HepG2 (cell line): ENCODE measurements at regions not wholly inside any gene's neighbourhood (a gene's known extent, or its start where the extent isn't known, plus 50 kb on each side); places are given as distances from the start of the nearest gene placed in this dataset.
A peak's percentile ranks its signal among the peaks of the same experiment; 100 is the strongest.

Experiments
- AHR ChIP-seq: IDR thresholded peaks from 2 replicates; pipeline ENCODE4 v1.6.1; 2018; ENCODE audit warnings: missing genetic modification reagents, missing compliant biosample characterization
- CCDC6 ChIP-seq: sonication (generic); formaldehyde crosslinking; IDR thresholded peaks from 2 replicates; pipeline ENCODE4 v1.8.1; 2022; ENCODE audit warnings: mild to moderate bottlenecking, missing genetic modification reagents, moderate library complexity
- DMAP1 ChIP-seq: IDR thresholded peaks from 2 replicates; pipeline ENCODE4 v1.6.1; 2016
- DPF2 ChIP-seq: sonication (generic); formaldehyde crosslinking; IDR thresholded peaks from 2 replicates; pipeline ENCODE4 v1.4.0; 2020; ENCODE audit warnings: mild to moderate bottlenecking, low read depth, missing genetic modification reagents, borderline replicate concordance
- HMGA1 ChIP-seq: sonication (generic); formaldehyde crosslinking; conservative IDR thresholded peaks from 2 replicates; pipeline ENCODE4 v1.4.0; 2020; ENCODE audit warnings: missing genetic modification reagents
- HOXD1 ChIP-seq: sonication (generic); formaldehyde crosslinking; IDR thresholded peaks from 2 replicates; pipeline ENCODE4 v1.5.0; 2020; ENCODE audit warnings: missing genetic modification reagents
- KAT8 ChIP-seq: IDR thresholded peaks from 2 replicates; pipeline ENCODE4 v1.6.1; 2016; ENCODE audit warnings: missing genetic modification reagents, missing compliant biosample characterization
- KLF16 ChIP-seq, 2 experiments: sonication (generic) in 1 of 2; formaldehyde crosslinking in 1 of 2; IDR thresholded peaks; 2 replicates each; pipeline versions ENCODE4 v1.6.1 to v1.8.0; 2016 to 2023; ENCODE audit warnings: missing genetic modification reagents in 2 of 2, missing compliant biosample characterization in 1 of 2
- KLF6 ChIP-seq: IDR thresholded peaks from 2 replicates; pipeline ENCODE4 v1.8.0; 2016; ENCODE audit warnings: missing biosample characterization, missing genetic modification reagents
- MXI1 ChIP-seq: IDR thresholded peaks from 3 replicates; pipeline ENCODE4 v1.6.1; 2012; ENCODE audit warnings: low read depth, low read length, inconsistent platforms, borderline replicate concordance
- PLRG1 ChIP-seq: fragments of 450-650 bp; conservative IDR thresholded peaks from 2 replicates; pipeline ENCODE4 v1.6.1; 2016
- RXRB ChIP-seq: IDR thresholded peaks from 2 replicates; pipeline ENCODE4 v1.6.1; 2016; ENCODE audit warnings: borderline replicate concordance, missing genetic modification reagents, missing compliant biosample characterization
- YEATS4 ChIP-seq: sonication (generic); formaldehyde crosslinking; IDR thresholded peaks from 2 replicates; pipeline ENCODE4 v1.4.0; 2020; ENCODE audit warnings: missing genetic modification reagents, borderline replicate concordance
- ZFY ChIP-seq: sonication (generic); formaldehyde crosslinking; IDR thresholded peaks from 2 replicates; pipeline ENCODE4 v1.4.0; 2020; ENCODE audit warnings: missing genetic modification reagents
- ZNF703 ChIP-seq: sonication (generic); formaldehyde crosslinking; IDR thresholded peaks from 2 replicates; pipeline ENCODE4 v1.5.1; 2020; ENCODE audit warnings: missing genetic modification reagents, mild to moderate bottlenecking, moderate library complexity, borderline replicate concordance
- ZNF782 ChIP-seq: sonication (generic); formaldehyde crosslinking; IDR thresholded peaks from 2 replicates; pipeline ENCODE4 v1.4.0; 2020; ENCODE audit warnings: missing genetic modification reagents, mild to moderate bottlenecking, borderline replicate concordance
- TF ChIP-seq, protein P1 (sequence below): sonication (generic); formaldehyde crosslinking; IDR thresholded peaks from 2 replicates; pipeline ENCODE4 v1.8.0; 2022; ENCODE audit warnings: low read depth, missing genetic modification reagents
- TF ChIP-seq, protein P2 (sequence below): sonication (generic); formaldehyde crosslinking; IDR thresholded peaks from 2 replicates; pipeline ENCODE4 v1.5.1; 2020; ENCODE audit warnings: mild to moderate bottlenecking, missing genetic modification reagents, moderate library complexity
- TF ChIP-seq, protein P3 (sequence below): sonication (generic); formaldehyde crosslinking; IDR thresholded peaks from 2 replicates; pipeline ENCODE4 v1.5.0; 2020; ENCODE audit warnings: missing genetic modification reagents
- TF ChIP-seq, protein P4 (sequence below): sonication (generic); formaldehyde crosslinking; IDR thresholded peaks from 2 replicates; pipeline ENCODE4 v1.4.0; 2020; ENCODE audit warnings: missing genetic modification reagents

DNA sequence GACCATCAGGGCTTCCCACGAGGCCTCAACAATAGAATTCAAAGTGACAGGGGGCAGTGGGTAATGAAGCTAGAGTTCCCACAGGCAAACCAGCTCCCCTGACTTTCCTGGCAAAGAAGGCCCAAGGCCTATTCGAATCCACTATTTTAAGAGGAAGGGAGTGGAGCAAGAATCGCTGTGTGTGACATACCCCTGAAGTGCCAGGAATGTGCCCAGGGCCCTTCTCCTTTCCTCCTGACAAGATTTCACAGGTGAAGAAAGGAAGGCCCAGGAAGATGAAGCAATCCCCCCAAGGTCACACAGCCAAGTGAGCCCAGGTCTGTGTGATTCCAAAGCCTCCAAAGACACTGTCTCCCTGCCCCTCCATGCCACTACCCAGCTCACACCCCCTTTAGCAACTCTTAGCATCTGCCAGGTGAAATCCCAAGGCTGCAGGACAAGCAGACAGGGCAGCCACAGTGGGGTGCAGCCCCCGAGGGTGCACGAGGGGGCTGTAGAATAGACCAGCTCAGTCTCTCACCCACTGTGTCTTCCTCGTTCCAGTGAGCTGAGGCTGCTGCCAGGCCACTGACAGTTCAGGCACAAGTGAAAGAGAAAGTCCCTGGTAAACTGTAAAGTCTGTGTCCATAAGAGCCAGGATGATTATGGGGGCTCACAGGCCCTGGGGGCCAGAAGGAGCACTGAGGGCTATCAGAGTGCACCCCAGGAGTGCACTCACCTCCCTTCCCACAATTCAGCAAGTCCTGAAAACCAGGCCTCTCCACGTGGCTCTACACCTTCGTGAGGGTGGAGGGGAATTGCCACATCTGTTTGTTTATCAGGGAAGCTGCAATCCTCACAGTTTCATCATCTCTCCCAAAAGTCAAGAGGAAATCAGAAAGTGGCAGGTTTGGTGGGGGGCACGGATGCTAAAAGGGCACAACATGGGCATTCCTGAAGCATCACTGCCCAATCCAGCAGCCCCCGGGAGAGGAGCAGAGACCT, 70.8 kb upstream of the ZMIZ1 start (continued):
- TF ChIP-seq, protein P1, sequence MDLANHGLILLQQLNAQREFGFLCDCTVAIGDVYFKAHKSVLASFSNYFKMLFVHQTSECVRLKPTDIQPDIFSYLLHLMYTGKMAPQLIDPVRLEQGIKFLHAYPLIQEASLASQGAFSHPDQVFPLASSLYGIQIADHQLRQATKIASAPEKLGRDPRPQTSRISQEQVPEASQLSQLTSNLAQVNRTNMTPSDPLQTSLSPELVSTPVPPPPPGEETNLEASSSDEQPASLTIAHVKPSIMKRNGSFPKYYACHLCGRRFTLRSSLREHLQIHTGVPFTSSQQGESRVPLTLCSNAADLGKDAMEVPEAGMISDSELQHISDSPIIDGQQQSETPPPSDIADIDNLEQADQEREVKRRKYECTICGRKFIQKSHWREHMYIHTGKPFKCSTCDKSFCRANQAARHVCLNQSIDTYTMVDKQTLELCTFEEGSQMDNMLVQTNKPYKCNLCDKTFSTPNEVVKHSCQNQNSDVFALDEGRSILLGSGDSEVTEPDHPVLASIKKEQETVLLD = no peak
- TF ChIP-seq ZFY (CRISPR knock-in tag) (peak; percentile 58), DMAP1 (no peak), YEATS4 (CRISPR knock-in tag) (0 out of 2 replicates have a peak, but pooled peaks have one; percentile 37), KAT8 (CRISPR knock-in tag) (peak; percentile 18; the same call in 1 of the 2 replicates), HMGA1 (CRISPR knock-in tag) (no peak), ZNF782 (0 out of 2 replicates have a peak, but pooled peaks have one; percentile 40), CCDC6 (CRISPR knock-in tag) (peak; percentile 60; the same call in 1 of the 2 replicates), RXRB (0 out of 2 replicates have a peak, but pooled peaks have one; percentile 17), ZNF703 (CRISPR knock-in tag) (no peak), KLF16 (CRISPR knock-in tag; IDR thresholded peaks at IDR 0.05) (peak in 1 of 2 experiments; percentile 77; a peak in 2 of 4 replicates), KLF6 (CRISPR knock-in tag) (peak; percentile 74; the same call in 1 of the 2 replicates), HOXD1 (CRISPR knock-in tag) (no peak), PLRG1 (no peak), MXI1 (0 out of 3 replicates have a peak, but pooled peaks have one; percentile 21), DPF2 (CRISPR knock-in tag) (0 out of 2 replicates have a peak, but pooled peaks have one; percentile 25), AHR (0 out of 2 replicates have a peak, but pooled peaks have one; percentile 49)
- TF ChIP-seq, protein P2, sequence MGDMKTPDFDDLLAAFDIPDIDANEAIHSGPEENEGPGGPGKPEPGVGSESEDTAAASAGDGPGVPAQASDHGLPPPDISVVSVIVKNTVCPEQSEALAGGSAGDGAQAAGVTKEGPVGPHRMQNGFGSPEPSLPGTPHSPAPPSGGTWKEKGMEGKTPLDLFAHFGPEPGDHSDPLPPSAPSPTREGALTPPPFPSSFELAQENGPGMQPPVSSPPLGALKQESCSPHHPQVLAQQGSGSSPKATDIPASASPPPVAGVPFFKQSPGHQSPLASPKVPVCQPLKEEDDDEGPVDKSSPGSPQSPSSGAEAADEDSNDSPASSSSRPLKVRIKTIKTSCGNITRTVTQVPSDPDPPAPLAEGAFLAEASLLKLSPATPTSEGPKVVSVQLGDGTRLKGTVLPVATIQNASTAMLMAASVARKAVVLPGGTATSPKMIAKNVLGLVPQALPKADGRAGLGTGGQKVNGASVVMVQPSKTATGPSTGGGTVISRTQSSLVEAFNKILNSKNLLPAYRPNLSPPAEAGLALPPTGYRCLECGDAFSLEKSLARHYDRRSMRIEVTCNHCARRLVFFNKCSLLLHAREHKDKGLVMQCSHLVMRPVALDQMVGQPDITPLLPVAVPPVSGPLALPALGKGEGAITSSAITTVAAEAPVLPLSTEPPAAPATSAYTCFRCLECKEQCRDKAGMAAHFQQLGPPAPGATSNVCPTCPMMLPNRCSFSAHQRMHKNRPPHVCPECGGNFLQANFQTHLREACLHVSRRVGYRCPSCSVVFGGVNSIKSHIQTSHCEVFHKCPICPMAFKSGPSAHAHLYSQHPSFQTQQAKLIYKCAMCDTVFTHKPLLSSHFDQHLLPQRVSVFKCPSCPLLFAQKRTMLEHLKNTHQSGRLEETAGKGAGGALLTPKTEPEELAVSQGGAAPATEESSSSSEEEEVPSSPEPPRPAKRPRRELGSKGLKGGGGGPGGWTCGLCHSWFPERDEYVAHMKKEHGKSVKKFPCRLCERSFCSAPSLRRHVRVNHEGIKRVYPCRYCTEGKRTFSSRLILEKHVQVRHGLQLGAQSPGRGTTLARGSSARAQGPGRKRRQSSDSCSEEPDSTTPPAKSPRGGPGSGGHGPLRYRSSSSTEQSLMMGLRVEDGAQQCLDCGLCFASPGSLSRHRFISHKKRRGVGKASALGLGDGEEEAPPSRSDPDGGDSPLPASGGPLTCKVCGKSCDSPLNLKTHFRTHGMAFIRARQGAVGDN (CRISPR knock-in tag) = peak; percentile 53
- TF ChIP-seq, protein P3, sequence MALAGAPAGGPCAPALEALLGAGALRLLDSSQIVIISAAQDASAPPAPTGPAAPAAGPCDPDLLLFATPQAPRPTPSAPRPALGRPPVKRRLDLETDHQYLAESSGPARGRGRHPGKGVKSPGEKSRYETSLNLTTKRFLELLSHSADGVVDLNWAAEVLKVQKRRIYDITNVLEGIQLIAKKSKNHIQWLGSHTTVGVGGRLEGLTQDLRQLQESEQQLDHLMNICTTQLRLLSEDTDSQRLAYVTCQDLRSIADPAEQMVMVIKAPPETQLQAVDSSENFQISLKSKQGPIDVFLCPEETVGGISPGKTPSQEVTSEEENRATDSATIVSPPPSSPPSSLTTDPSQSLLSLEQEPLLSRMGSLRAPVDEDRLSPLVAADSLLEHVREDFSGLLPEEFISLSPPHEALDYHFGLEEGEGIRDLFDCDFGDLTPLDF (CRISPR knock-in tag) = no peak
- TF ChIP-seq, protein P4, sequence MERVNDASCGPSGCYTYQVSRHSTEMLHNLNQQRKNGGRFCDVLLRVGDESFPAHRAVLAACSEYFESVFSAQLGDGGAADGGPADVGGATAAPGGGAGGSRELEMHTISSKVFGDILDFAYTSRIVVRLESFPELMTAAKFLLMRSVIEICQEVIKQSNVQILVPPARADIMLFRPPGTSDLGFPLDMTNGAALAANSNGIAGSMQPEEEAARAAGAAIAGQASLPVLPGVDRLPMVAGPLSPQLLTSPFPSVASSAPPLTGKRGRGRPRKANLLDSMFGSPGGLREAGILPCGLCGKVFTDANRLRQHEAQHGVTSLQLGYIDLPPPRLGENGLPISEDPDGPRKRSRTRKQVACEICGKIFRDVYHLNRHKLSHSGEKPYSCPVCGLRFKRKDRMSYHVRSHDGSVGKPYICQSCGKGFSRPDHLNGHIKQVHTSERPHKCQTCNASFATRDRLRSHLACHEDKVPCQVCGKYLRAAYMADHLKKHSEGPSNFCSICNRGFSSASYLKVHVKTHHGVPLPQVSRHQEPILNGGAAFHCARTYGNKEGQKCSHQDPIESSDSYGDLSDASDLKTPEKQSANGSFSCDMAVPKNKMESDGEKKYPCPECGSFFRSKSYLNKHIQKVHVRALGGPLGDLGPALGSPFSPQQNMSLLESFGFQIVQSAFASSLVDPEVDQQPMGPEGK (CRISPR knock-in tag) = peak; percentile 56; the same call in 1 of the 2 replicates
